NCI-H82 treated with DMSO at 0.1 percent for 48 hours (cell line): ENCODE measurements at regions not wholly inside any gene's neighbourhood (a gene's known extent, or its start where the extent isn't known, plus 50 kb on each side); places are given as distances from the start of the nearest gene placed in this dataset.

Experiments used
- DNase-seq: peaks from one replicate; lab custom pipeline; 2025; ENCODE audit not compliant: unreplicated experiment; lab: John Stamatoyannopoulos, UW

DNA sequence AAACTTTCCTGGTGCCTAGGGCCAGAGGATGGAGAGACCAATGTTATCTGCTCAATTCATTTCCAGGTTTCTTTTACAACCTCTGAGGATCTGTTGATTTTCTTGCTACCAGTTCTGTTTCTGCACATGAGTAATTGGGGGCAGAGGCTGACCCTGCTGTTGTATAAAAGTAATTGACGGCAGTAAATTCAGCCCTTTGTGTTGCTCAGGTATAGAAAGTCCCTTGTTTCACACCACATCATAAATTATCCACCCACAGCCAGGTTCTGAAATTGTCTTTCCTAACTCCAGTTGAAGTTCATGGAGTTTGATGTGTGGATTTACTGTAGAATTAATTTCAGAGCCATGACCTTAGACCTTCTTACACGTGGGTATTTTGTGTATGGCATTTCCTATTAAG, 107.4 kb upstream of the GRIK2 start:
- no peak for DNase-seq

DNA sequence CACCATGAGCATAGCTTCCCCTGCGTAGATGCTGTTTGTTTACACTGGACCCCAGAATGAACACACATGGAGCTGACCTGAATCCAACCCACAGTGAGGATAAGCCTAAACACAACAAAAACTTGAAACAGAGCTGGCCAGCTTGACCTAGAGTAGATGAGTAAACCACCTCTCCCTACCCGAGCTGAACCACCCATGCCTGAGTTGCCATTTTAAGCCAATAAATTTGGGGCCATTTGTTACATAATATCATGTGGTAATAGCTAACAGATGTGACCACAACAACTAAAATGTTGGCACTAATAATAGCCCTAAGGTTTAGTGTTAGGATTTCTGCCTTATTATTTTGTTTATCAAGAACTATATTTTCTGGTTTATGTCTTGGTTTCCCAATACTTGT, 103.2 kb upstream of the GRIK2 start:
- DNase-seq: no peak

GRCh38 chr6:101294051-101294638, 99.4 kb upstream of the GRIK2 start:
- DNase-seq: no peak

- DNase-seq: no peak
Observed at GRCh38 chr6:101294676-101295075, 98.8 kb upstream of the GRIK2 start.

DNA sequence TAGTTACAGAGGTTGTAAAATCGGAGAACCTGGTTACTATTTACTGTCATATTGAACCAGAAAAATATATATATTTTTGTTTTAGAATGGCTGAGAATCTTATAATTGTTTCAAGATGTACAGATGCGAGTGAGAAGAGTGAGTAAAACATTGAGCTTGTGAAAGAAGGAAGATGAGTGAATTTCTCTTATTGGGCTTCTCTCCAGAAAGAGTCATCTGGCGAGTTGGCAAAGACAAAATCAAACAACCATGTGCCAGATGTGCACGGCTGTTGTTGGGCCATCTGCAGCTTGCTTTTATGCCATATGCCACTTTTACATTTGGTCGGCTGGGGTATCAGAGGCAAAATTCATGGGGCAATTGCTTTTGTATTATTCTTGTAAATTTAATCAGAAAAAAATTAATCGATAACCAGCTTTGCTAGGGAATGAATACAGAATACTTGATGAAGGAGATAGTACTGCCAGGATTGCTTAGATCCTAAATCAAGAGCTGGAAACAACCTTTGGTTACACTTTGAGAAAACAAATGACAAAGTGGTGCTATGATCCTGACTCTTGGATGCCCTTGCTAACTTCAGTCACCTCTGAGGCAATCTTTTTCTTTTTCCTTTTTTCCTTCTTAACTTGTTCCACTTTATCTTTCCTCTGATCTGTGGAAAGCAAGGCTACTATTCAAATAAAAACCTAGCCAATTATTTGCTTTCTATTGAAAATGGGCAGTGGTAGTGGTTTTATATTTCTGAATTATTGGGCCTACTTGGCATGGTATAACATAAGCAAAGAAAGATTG, 97.1 kb upstream of the GRIK2 start:
- DNase-seq: no peak

DNA sequence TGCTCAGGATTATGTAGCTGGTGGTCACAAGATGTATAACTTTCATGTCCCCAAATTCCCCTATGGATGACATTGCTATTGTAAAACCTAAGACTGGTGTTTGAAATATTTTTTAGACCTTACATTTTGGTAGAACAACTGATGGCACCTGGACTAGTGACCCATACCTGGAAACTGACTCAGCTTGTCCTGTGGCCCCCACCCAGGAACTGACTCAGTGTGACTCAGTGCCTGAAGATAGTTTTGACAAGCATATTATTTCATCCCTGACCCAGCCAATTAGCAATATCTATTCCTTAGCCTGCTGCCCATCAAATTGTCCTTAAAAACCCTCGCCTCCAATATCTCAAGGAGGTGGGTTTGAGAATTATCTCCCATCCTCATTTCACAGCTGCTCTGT, 90.9 kb upstream of the GRIK2 start:
- no peak for DNase-seq

DNA sequence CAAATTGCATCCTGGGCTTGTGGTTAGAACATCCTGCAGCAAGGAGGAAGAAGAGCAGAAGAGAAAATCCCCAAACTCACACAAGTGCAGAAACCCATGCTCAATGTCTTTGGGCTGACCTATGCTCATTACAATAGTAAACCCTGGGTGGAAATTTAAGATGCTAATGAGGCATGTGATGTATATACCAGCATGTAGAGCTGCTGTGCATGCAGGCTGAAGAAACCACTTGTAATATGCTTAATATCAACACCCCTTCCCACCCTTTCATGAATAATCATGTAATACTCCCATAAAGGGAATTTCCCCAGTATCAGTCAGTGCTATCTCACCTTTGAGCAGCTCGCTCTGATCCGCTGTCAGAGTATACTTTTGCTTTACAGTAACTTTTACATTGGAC, 90.0 kb upstream of the GRIK2 start:
- DNase-seq: no peak

DNA sequence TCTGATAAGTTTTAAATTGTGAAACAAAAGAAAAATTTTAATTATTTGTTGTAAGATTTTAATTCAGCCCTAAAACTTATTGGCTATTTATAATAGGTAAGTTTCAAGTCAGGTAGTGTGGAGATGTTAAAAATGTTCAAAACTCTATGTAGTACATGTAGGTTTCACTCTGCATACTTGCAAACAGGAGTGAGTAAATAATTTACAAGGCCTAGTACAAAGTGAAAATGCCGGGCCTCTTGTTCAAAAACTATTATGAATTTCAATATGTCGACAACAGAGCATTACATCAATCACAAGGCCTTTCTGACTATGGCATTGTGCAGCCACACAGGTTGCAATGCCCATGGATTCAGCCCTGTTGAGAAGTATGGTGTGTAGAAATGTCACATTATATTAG, 80.9 kb upstream of the GRIK2 start:
- no peak for DNase-seq

- DNase-seq: no peak
Observed at GRCh38 chr6:101322921-101323320, 70.6 kb upstream of the GRIK2 start.

GRCh38 chr6:101326411-101326810, 67.1 kb upstream of the GRIK2 start:
- no peak for DNase-seq

DNA sequence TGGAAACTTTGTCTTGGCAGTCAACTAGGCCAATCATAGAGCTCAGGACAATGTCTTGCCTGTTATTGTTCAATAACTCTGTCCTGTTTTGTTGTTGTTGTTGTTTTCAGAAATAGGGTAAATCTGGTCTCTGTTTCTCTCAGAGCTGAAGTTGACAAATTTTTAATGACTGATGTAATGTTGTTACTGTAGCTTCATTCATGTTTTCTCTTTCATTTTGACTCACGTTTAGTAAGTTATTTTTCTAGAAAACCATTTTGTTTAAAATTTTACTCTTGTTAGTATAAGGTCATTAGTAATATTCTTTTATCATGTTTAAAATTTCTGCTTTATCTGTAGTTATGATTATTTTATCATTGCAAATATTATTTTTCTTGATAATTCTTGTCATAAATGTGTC, 51.6 kb upstream of the GRIK2 start:
- no peak for DNase-seq
